CD1c-positive myeloid dendritic cell (primary cell): ENCODE measurements at regions not wholly inside any gene's neighbourhood (a gene's known extent, or its start where the extent isn't known, plus 50 kb on each side); places are given as distances from the start of the nearest gene placed in this dataset.

Experiments
- DNase-seq: peaks from one replicate; pipeline ENCODE4 v3.0.0-alpha.2; 2016; ENCODE audit errors: extremely low spot score

GRCh38 chr9:16236882-16237281 is 633.6 kb downstream of the BNC2 start:
- no peak for DNase-seq

GRCh38 chr9:16238623-16239138 is 631.8 kb downstream of the BNC2 start:
- DNase-seq: no peak

GRCh38 chr9:16241231-16241630 is 629.2 kb downstream of the BNC2 start:
- no peak for DNase-seq

GRCh38 chr9:16243798-16244197 is 626.7 kb downstream of the BNC2 start:
- no peak for DNase-seq

GRCh38 chr9:16245756-16246440 is 624.6 kb downstream of the BNC2 start:
- no peak for DNase-seq

GRCh38 chr9:16246785-16247184 is 623.7 kb downstream of the BNC2 start:
- no peak for DNase-seq

- DNase-seq: no peak
These were observed 623.1 kb downstream of the BNC2 start for GRCh38 chr9:16247188-16247875.

- no peak for DNase-seq
These were observed 621.6 kb downstream of the BNC2 start for GRCh38 chr9:16248822-16249221.

GRCh38 chr9:16252616-16253015 is 617.9 kb downstream of the BNC2 start:
- no peak for DNase-seq

GRCh38 chr9:16254674-16255073 is 615.8 kb downstream of the BNC2 start:
- no peak for DNase-seq

- no peak for DNase-seq
These were observed 615.3 kb downstream of the BNC2 start for GRCh38 chr9:16255217-16255616.

- no peak for DNase-seq
These were observed 612.9 kb downstream of the BNC2 start for GRCh38 chr9:16257604-16258003.

GRCh38 chr9:16258191-16258590 is 612.3 kb downstream of the BNC2 start:
- DNase-seq: no peak

- DNase-seq: no peak
These were observed 611.8 kb downstream of the BNC2 start for GRCh38 chr9:16258708-16259107.

- no peak for DNase-seq
These were observed 607.8 kb downstream of the BNC2 start for GRCh38 chr9:16262477-16263261.

- DNase-seq: no peak
These were observed 604.8 kb downstream of the BNC2 start for GRCh38 chr9:16265688-16266087.

- peak; percentile 31 for DNase-seq
These were observed 603.7 kb downstream of the BNC2 start for GRCh38 chr9:16266648-16267276.

GRCh38 chr9:16267281-16268066 is 603.0 kb downstream of the BNC2 start:
- no peak for DNase-seq

- no peak for DNase-seq
These were observed 602.2 kb downstream of the BNC2 start for GRCh38 chr9:16268067-16268881.

GRCh38 chr9:16271967-16272366 is 598.5 kb downstream of the BNC2 start:
- DNase-seq: no peak
